GM23248 (cell line): ENCODE measurements at regions not wholly inside any gene's neighbourhood (a gene's known extent, or its start where the extent isn't known, plus 50 kb on each side); places are given as distances from the start of the nearest gene placed in this dataset.
"Not testable (repeated sequence)": the region's sequence is repeated elsewhere in the genome, so short reads cannot be mapped to it uniquely, and the experiment has no call there.

Experiments
- EZH2 ChIP-seq: fragments of 200-600 bp; sonication (generic); IDR thresholded peaks from 2 replicates; pipeline ENCODE4 v1.6.1; 2018; ENCODE audit warnings: antibody characterized with exemption, mild to moderate bottlenecking; ENCODE audit not compliant: insufficient read depth, poor library complexity, severe bottlenecking
- EZH2phosphoT487 ChIP-seq: fragments of 200-600 bp; sonication (generic); IDR thresholded peaks from 2 replicates; pipeline ENCODE4 v1.6.1; 2018; ENCODE audit warnings: antibody characterized with exemption, moderate library complexity, mild to moderate bottlenecking, low read depth; ENCODE audit not compliant: insufficient read depth

- not testable (repeated sequence) for TF ChIP-seq EZH2phosphoT487, EZH2
Observed at GRCh38 chr13:18837179-18837745, 344.4 kb downstream of the TUBA3C start.
